ENCODE measurements at regions not wholly inside any gene's neighbourhood (a gene's known extent, or its start where the extent isn't known, plus 50 kb on each side); places are given as distances from the start of the nearest gene placed in this dataset.

DNA sequence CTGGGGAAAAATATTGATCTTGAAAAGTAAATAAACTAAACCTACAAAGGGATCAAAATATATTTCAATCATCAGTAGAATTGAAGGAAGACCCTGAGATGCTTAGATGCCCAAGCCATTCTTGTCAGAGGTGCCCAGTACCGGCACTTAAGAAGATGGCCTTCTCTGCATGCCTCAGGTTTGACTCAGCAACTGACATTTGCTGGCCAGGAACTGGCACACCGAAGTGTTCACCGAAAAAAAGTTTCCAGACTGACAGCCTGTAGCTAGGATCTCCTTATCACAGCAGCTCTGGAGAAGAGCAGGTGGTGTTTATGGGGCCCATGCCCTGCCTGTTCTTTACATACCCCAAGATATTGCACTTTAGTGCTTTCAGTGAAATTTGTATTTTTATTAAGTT, 203.2 kb downstream of the MOXD1 start:
- TF ChIP-seq CTCF (IDR thresholded peaks at IDR 0.05; ENCODE audit: low read length), result no peak
- no peak for TF ChIP-seq EZH2phosphoT487 (IDR thresholded peaks at IDR 0.05; ENCODE audit: low read length)

All from MM.1S (cell line).